ENCODE measurements at regions not wholly inside any gene's neighbourhood (a gene's known extent, or its start where the extent isn't known, plus 50 kb on each side); places are given as distances from the start of the nearest gene placed in this dataset.

- TF ChIP-seq POLR2AphosphoS5 (IDR thresholded peaks at IDR 0.05; ENCODE audit: low read depth, low read length), result no peak
- TF ChIP-seq CTCF (IDR thresholded peaks at IDR 0.05; ENCODE audit: control extremely low read depth in 1 of 3, insufficient read depth in 1 of 3, low read depth in 1 of 3, low read length in 3 of 3), result no peak
Measured at GRCh38 chr3:104642827-104643226, 723.9 kb upstream of the ALCAM start.
